Stimulated activated CD8-positive, alpha-beta memory T cell treated with anti-CD3 and anti-CD28 coated beads, Interleukin-12 subunit alpha, Interleukin-12 subunit beta, amount 100 ng/mL, for 1 hour (primary cell): ENCODE measurements at regions not wholly inside any gene's neighbourhood (a gene's known extent, or its start where the extent isn't known, plus 50 kb on each side); places are given as distances from the start of the nearest gene placed in this dataset.
"Not testable (repeated sequence)": the region's sequence is repeated elsewhere in the genome, so short reads cannot be mapped to it uniquely, and the experiment has no call there.

Source experiments
- DNase-seq: peaks from one replicate; pipeline ENCODE4 v3.0.0-alpha.2; 2020; ENCODE audit warnings: low read depth

GRCh38 chr2:199216253-199216652 lies 241.5 kb downstream of the SATB2 start:
- DNase-seq, result no peak

- no peak for DNase-seq
Measured at GRCh38 chr2:199207011-199207410, 250.7 kb downstream of the SATB2 start.

DNA sequence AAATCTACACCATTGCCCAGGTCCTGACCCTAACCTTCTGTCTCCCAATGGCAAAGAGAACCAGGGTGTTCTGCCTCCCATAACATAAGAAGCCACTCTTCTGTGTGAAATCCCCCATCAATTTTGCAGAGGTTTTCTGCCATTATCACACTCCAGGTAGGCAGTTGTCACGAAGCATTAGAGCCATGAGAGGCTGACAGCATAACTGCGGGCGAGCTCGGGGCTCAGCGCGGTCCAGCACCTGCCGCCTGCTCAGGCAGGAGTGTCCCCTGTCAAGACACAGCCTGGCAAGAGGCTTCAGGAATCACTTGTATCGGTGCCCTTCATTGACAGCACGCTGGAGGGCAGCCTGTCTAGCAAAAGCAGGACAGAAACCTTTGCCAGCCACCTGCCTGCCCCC lies 251.2 kb downstream of the SATB2 start:
- DNase-seq, result no peak

- DNase-seq, result no peak
Measured at GRCh38 chr2:199202964-199203363, 254.8 kb downstream of the SATB2 start.

GRCh38 chr2:199201539-199201938 lies 256.2 kb downstream of the SATB2 start:
- DNase-seq, result no peak

DNA sequence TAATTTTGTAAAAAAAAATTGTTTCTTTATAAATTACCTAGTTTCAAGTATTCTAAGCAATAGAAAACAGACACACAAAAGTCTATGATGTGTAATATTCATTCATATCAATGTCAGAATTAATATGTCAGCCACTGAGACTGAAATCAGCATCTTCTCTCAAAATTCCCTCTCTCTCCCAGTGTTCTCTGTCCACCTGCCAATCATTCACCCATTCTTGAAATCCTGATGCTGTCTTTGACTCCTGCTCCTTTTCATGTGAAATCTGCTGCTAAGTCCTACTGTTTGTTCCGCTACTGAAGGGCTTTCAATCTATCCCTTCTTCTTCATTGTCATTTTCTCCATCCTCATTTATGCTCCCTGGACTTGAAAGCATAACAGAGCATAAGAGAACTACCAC lies 257.9 kb downstream of the SATB2 start:
- DNase-seq, result no peak

DNA sequence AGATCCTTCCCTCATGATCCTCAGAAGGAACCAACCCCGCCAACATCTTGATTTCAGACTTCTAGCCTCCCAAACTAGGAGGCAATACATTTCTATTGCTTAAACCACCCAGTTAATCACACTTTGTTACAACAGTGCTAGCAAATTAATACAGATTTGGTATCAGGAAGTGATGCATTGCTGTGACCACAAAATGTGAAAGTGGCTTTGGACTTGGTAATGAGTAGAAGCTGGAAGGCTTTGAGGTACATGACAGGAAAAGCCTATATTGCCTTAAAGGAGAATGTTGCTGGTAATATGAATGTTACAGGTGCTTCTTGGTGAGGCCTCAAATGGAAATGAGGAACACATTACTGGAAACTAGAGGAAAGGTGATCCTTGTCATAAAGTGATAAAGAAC lies 260.3 kb downstream of the SATB2 start:
- DNase-seq, result no peak

GRCh38 chr2:199196686-199197085 lies 261.1 kb downstream of the SATB2 start:
- DNase-seq, result no peak

DNA sequence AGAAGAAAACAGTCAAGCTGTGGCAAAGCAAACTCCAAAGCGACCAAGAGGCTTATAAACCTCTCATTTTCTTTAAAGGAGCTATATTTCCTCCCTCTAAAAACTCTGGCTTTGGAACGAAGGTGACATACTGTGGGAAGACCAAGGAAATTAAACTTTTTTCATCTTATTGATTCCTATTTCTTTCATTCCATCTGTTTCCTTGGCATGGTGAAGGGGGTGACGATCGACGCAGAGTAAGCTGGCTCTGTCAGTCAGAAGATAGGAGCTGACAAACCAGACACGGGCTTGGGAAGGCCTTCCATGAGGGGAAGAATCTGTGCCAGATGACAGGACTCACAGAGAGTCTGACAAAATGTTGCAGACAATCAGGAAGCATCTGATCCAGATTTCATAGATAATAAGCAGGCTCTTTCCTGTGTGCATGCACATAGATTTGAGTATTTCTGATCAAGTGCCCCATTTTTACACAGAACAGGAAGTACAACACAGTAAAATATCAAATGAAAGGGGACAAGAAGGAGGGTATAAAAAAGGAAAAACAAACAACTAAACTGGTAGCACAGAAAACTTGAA lies 261.7 kb downstream of the SATB2 start:
- DNase-seq, result no peak

DNA sequence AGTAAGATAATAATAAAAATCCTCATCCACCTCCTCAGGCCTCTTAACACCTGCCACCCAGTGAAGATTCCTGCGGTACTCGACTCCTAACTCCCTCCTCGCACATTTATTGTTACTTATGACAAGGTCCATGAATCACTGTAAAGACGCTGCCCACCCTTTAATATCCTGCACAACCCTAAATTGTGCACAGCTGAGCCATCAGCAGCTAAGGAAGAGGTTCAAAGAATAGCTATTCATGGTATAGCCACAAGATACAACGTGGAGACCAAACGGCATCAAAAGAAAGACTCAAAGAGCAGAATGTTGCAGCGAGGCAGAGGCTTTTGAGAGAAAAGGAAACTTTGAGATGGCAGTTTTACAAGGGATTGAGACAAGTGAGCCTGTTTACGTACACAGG lies 266.3 kb downstream of the SATB2 start:
- no peak for DNase-seq

DNA sequence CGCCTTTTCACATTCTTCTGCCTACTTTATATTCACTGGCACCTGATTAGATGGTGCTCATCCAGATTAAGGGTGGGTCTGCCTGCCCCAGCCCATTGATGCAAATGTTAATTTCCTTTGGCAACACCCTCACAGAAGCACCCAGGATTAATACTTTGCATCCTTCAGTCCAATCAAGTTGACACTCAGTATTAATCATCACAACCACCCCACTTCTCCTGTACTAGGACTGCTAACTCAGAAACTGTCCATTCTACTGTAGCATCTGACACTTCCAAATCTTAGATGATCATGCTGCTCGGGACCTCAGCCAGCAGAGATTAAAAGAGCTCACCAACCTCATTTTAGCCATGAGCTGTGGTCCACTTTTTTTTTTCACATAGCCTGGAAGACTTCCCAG lies 268.5 kb downstream of the SATB2 start:
- DNase-seq, result no peak

GRCh38 chr2:199186301-199186751 lies 271.4 kb downstream of the SATB2 start:
- DNase-seq, result no peak

GRCh38 chr2:199185174-199185573 lies 272.6 kb downstream of the SATB2 start:
- not testable (repeated sequence) for DNase-seq

DNA sequence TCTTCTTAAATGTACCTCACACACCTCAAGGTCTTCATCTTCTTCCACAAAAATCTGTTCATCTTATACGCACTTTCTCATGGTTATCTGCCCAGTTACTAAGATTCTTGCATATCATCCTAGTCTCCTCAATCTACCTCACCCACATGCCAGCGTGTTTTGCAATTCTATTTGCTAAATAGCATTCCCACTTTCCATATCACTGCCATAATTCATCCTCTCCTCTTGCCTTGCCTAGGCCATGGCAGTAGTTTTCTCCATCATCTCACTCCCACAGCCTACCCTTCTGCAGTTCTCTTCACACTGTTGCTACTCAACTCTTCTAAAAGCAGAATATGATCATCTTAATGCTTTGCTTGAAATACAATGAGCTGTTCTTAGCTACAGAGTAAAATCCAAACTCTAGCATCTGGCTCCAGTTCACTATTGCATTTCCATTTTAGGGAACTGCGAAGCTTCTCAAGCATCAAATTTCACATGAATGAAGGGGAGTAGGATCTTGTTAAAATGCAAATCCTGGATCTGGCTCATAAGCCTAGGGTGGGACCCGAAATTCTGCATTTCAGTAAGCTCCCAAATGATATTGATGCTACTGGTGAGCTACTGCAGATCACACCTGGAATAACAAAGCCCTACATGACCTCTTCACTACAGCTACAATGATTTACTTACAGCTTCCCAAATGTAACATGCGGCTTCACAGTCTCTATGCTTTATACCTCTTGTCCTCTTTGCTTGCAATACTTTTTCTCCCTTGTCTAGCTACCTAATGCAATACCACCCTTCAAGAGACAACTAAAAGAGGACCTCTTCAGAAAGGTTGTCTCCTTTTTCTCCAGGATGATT lies 293.9 kb downstream of the SATB2 start:
- no peak for DNase-seq

- DNase-seq, result no peak
Measured at GRCh38 chr2:199160677-199161465, 296.9 kb downstream of the SATB2 start.

GRCh38 chr2:199160081-199160480 lies 297.7 kb downstream of the SATB2 start:
- no peak for DNase-seq

- no peak for DNase-seq
Measured at GRCh38 chr2:199148076-199148845, 309.5 kb downstream of the SATB2 start.

GRCh38 chr2:199147216-199147615 lies 310.5 kb downstream of the SATB2 start:
- DNase-seq, result no peak

GRCh38 chr2:199144546-199144945 lies 313.2 kb downstream of the SATB2 start:
- no peak for DNase-seq

DNA sequence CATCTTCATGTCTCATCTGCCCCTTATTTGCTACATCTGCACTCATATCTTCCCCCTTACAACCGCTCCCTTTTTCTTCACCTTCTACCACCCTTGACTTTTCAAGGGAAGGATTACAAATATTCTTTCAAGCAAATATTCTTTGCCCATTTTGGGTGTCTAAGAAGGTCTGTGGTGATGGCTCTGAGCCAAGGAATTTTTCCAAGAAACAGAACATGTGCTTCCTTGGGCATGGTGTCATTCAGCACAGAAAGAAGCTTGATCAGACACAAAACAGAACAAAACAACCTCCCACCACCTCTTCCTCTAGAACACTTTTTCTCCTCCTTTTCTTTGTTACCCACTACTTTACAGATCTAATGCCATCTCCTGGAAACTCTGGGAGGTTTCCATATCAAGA lies 313.7 kb downstream of the SATB2 start:
- DNase-seq, result no peak

GRCh38 chr2:199136681-199137080 lies 321.1 kb downstream of the SATB2 start:
- no peak for DNase-seq

DNA sequence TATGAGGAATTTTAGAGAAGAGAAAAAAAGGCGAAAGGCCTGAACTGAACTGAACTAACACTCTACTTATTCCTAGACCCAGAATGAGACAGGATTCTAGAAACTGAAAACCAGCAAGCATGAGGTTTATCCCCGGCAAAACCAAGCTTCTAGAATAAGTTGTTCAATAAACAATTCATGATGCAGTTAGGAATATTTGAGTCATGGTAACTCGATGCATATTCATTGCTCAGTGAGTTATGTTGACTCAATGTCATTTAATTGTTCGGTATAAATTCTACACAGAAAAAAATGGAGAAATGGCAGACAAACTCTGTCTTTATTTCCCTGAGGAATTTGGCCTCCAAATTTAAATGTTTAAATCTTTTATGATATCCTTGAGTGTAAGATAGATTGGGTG lies 321.5 kb downstream of the SATB2 start:
- DNase-seq, result no peak
